Effector memory CD8-positive, alpha-beta T cell (primary cell): ENCODE measurements at regions not wholly inside any gene's neighbourhood (a gene's known extent, or its start where the extent isn't known, plus 50 kb on each side); places are given as distances from the start of the nearest gene placed in this dataset.

Source experiments
- ATAC-seq: fragments of 150-1000 bp; cut with Tn5 transposase; replicated peaks from 2 replicates; pipeline ENCODE4 v1.10.0; 2021; ENCODE audit warnings: mild to moderate bottlenecking, moderate library complexity
- DNase-seq, 3 experiments: peaks; one replicate each; pipeline ENCODE4 v3.0.0; 2021
- H3K27ac Mint-ChIP-seq, 2 donors: one replicate each; pipeline ENCODE4 v1.8.0; 2022; ENCODE audit warnings: mild to moderate bottlenecking in 2 of 2, mixed read lengths in 2 of 2, moderate library complexity in 2 of 2
- H3K27me3 Mint-ChIP-seq, 2 donors: one replicate each; pipeline ENCODE4 v1.8.0; 2022; ENCODE audit warnings: mixed read lengths in 2 of 2
- H3K36me3 Mint-ChIP-seq: one replicate; pipeline ENCODE4 v1.8.0; 2022; ENCODE audit warnings: mild to moderate bottlenecking, moderate library complexity, mixed read lengths; ENCODE audit not compliant: insufficient read depth
- H3K4me1 Mint-ChIP-seq, 2 donors: one replicate each; pipeline ENCODE4 v1.8.0; 2022; ENCODE audit warnings: low read depth in 2 of 2, mixed read lengths in 2 of 2
- H3K4me3 Mint-ChIP-seq, 2 donors: one replicate each; pipeline ENCODE4 v1.8.0; 2022; ENCODE audit warnings: mild to moderate bottlenecking in 2 of 2, mixed read lengths in 2 of 2, moderate library complexity in 2 of 2
- H3K9me3 Mint-ChIP-seq, 2 donors: one replicate each; pipeline ENCODE4 v1.8.0; 2022; ENCODE audit warnings: mixed read lengths in 2 of 2

DNA sequence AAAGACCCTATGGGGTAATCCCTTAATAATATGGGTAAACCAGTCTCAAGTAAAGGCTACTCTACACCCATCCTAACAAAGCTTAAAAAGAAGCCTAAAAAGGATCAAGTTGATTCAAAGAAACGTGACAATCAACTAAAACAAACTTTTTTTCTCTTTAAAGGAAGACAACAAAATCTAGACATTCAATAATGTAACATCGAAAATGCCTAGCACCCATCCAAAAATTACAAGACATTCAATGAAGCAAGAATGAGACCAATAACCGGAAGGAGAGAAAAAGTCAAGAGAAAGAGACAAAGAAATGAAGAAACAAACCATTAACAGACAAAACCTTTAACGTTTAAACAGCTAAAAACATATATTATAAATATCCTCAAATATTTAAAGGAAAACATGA lies 143.8 kb upstream of the VASH1 start:
- Mint-ChIP-seq H3K36me3 (no peaks in the 10 kb centered on the region), H3K27ac (no peak overlapping the region), H3K4me3 (no peak overlapping the region), H3K4me1 (no peaks in the 10 kb centered on the region), H3K27me3 (peaks cover 15 to 23% of the 10 kb centered on the region in 2 donors), H3K9me3 (peaks cover 3 to 11% of the 10 kb centered on the region in 2 donors)
- ATAC-seq (no peak), DNase-seq (no peak)

DNA sequence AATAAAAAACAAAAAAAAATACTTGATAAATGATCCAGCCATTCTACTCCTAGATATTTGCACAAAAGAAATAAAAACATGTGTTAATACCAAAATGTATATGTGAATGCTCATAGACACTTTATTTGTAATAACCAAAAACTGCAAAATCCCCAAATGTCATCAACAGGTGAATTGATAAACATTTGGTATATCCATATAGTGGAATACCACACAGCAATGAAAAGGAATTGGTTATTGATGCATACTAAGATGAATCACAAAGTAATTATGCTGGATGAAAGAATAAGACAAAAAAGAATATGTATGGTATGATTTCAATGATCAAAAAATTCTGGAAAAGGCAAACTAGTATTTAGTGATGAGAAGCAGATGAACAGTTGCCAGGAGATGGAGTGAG lies 124.7 kb upstream of the VASH1 start:
- Mint-ChIP-seq H3K4me3 (no peak overlapping the region), H3K27ac (no peak overlapping the region), H3K27me3 (peaks cover 15 to 47% of the 10 kb centered on the region in 2 donors), H3K4me1 (no peaks in the 10 kb centered on the region), H3K36me3 (peaks cover 3% of the 10 kb centered on the region), H3K9me3 (peaks cover 0 to 2% of the 10 kb centered on the region in 2 donors)
- DNase-seq (no peak), ATAC-seq (no peak)

- Mint-ChIP-seq H3K27me3 (peaks cover 29 to 69% of the 10 kb centered on the region in 2 donors), H3K27ac (no peak overlapping the region), H3K9me3 (peaks cover 0 to 2% of the 10 kb centered on the region in 2 donors), H3K4me3 (no peak overlapping the region), H3K4me1 (no peaks in the 10 kb centered on the region), H3K36me3 (peaks cover 3% of the 10 kb centered on the region)
- no peak for DNase-seq
- no peak for ATAC-seq
Observed at GRCh38 chr14:76638841-76639240, 122.4 kb upstream of the VASH1 start.

GRCh38 chr14:76639606-76640229 lies 121.5 kb upstream of the VASH1 start:
- H3K27me3 Mint-ChIP-seq, result peaks cover 33 to 74% of the 10 kb centered on the region in 2 donors
- no peak overlapping the region for H3K4me3 Mint-ChIP-seq
- peaks cover 0 to 2% of the 10 kb centered on the region in 2 donors for H3K9me3 Mint-ChIP-seq
- no peak for ATAC-seq
- H3K36me3 Mint-ChIP-seq, result peaks cover 3% of the 10 kb centered on the region
- H3K4me1 Mint-ChIP-seq, result no peaks in the 10 kb centered on the region
- no peak for DNase-seq
- no peak overlapping the region for H3K27ac Mint-ChIP-seq

DNA sequence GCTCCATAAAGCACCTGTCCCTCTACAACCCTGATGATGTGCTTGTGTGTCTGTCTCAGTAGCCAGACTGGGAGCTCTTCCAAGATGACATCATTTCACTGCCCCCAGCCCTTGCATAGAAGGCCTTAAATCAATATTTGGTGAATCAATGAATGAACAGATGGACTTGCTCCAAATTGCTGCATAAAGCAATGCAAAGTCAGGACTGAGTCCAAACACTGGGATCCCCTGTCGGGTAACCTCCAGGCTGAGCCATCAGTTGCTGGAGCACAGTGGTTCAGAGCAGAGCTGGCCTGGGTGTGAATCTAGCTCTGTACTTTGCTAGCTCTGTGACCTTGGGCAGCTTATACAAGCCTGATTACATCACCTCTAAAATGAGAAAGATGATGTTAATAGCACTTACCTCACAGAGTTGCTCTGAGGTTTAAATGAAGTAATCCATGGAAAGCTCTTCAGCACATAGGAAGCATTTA lies 120.3 kb upstream of the VASH1 start:
- Mint-ChIP-seq H3K4me1 (no peaks in the 10 kb centered on the region), H3K4me3 (no peak overlapping the region), H3K36me3 (peaks cover 3% of the 10 kb centered on the region), H3K27ac (no peak overlapping the region), H3K9me3 (peaks cover 0 to 2% of the 10 kb centered on the region in 2 donors), H3K27me3 (peaks cover 36 to 62% of the 10 kb centered on the region in 2 donors)
- DNase-seq (no peak), ATAC-seq (no peak)

DNA sequence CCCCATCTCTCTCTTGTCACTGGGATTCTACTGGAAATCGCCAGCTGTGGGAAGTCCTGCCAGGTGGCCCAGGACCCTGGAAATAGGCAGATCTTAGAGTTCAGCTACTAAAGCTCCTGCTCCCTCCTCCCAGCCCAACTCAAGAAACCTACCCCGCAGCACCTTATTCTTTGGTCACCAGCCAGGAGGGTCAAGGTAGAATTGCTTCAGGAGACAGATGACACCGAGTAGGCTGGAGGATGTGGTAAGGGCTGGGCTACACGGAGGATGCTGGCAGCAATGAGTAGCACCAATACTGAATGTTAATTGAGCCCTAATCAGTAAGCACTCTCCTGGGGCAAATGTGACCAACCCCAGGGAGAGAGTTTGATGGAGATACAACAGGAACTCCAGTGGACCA lies 119.7 kb upstream of the VASH1 start:
- no peak for ATAC-seq
- Mint-ChIP-seq H3K36me3 (peaks cover 3% of the 10 kb centered on the region), H3K27me3 (peaks cover 41 to 57% of the 10 kb centered on the region in 2 donors), H3K27ac (no peak overlapping the region), H3K4me3 (no peak overlapping the region), H3K4me1 (no peaks in the 10 kb centered on the region), H3K9me3 (peaks cover 0 to 2% of the 10 kb centered on the region in 2 donors)
- DNase-seq, result no peak

GRCh38 chr14:76643887-76644286 lies 117.4 kb upstream of the VASH1 start:
- Mint-ChIP-seq H3K9me3 (no peaks in the 10 kb centered on the region), H3K27ac (no peak overlapping the region), H3K27me3 (peaks cover 41 to 62% of the 10 kb centered on the region in 2 donors), H3K4me1 (no peaks in the 10 kb centered on the region), H3K36me3 (no peaks in the 10 kb centered on the region), H3K4me3 (no peak overlapping the region)
- DNase-seq, result no peak
- no peak for ATAC-seq

- ATAC-seq (no peak), DNase-seq (no peak)
- Mint-ChIP-seq H3K27ac (no peak overlapping the region), H3K4me1 (no peaks in the 10 kb centered on the region), H3K27me3 (peaks cover 39 to 55% of the 10 kb centered on the region in 2 donors), H3K4me3 (no peak overlapping the region), H3K9me3 (no peaks in the 10 kb centered on the region), H3K36me3 (no peaks in the 10 kb centered on the region)
Observed at GRCh38 chr14:76644855-76645518, 116.3 kb upstream of the VASH1 start.

- no peak for ATAC-seq
- H3K9me3 Mint-ChIP-seq, result no peaks in the 10 kb centered on the region
- peaks cover 16 to 37% of the 10 kb centered on the region in 2 donors for H3K27me3 Mint-ChIP-seq
- no peak overlapping the region for H3K27ac Mint-ChIP-seq
- H3K4me1 Mint-ChIP-seq, result no peaks in the 10 kb centered on the region
- H3K4me3 Mint-ChIP-seq, result no peak overlapping the region
- H3K36me3 Mint-ChIP-seq, result no peaks in the 10 kb centered on the region
- DNase-seq, result peak in 2 of 3 experiments; percentile 3 to 9
Observed at GRCh38 chr14:76647697-76648298, 113.5 kb upstream of the VASH1 start.

DNA sequence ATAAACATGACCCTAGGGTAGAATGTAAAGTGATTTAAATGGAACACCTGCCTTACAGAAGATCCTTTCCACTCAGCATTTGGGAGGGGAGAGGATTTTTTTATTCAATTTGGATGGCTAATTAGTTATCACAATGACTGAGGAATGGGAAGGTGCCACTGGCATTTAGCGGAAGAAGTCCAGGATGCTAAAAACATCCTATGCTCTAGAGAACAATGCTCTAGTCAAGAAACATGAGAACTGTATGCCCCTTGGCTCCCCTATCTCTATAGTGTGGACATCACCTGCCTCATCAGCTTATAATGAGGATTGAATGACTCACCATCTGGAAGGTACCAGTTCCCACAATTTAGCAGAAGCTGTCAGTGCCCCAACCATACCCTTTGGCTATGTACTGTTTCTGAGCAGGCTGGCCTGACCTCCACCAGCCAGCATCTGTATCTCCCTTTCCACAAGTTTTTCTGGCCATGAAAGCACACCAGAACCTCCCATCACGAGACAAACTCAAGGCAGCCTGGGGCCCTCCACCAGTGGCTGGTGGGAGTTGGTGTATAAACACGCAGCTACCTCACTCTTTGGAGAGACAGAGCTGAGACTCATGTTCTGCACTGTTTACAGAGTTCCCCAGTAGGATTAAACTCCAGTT lies 109.7 kb upstream of the VASH1 start:
- Mint-ChIP-seq H3K27me3 (peaks cover 13 to 47% of the 10 kb centered on the region in 2 donors), H3K36me3 (peaks cover 2% of the 10 kb centered on the region), H3K27ac (no peak overlapping the region), H3K4me3 (no peak overlapping the region), H3K9me3 (no peaks in the 10 kb centered on the region), H3K4me1 (no peaks in the 10 kb centered on the region)
- DNase-seq, result no peak
- ATAC-seq, result no peak

GRCh38 chr14:76653875-76654572 lies 107.2 kb upstream of the VASH1 start:
- H3K27me3 Mint-ChIP-seq, result peaks cover 27 to 57% of the 10 kb centered on the region in 2 donors
- H3K4me3 Mint-ChIP-seq, result no peak overlapping the region
- no peak for ATAC-seq
- no peak for DNase-seq
- peaks cover 2% of the 10 kb centered on the region for H3K36me3 Mint-ChIP-seq
- no peak overlapping the region for H3K27ac Mint-ChIP-seq
- H3K4me1 Mint-ChIP-seq, result no peaks in the 10 kb centered on the region
- peaks cover 1 to 5% of the 10 kb centered on the region in 2 donors for H3K9me3 Mint-ChIP-seq

DNA sequence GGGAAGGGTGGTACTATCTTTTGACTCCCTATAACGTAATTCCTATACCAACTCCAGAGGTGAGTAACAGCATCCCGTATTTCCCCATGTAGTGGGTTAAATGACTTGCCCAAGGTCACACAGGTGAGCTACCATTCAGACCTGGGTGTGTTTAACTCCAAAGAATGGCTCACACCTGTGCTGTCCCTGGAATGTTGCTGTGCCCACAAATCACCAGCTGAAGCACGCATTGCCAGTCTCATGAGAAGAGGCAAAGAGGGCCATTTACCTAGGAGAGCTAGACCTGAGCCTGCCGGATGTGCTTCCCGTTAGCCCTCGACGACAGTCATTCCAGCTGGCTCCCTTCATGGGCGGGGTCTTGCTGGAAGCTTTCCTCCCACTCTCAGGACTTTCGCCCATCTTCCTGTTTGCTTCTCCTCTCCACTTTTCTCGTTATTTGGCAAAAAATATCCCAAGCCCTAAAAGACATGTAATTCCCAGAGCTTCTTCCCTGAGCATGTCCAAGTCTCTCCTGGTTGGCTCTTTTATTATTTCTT lies 106.6 kb upstream of the VASH1 start:
- no peak for DNase-seq
- no peak for ATAC-seq
- Mint-ChIP-seq H3K27me3 (peaks cover 30 to 63% of the 10 kb centered on the region in 2 donors), H3K4me3 (no peak overlapping the region), H3K27ac (no peak overlapping the region), H3K4me1 (no peaks in the 10 kb centered on the region), H3K36me3 (peaks cover 2% of the 10 kb centered on the region), H3K9me3 (peaks cover 3 to 5% of the 10 kb centered on the region in 2 donors)

DNA sequence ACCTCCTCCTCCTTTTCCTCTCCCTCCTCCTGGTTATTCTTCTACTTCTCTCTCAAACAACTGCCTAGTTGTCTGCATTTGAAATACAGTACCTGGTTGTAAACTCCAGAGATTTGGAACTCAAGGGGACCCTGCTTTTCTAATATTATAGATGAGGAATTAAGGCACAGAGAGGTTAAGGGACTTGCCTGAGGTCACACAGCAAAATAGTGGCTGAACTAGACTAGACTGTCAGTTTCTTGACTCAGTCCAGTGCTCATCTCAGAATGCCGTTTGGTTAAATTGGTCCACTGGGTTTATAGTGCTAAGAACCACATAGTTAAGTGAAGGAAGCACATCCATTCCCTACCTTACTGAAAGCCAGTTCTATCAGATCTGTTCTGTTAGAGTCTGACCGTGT lies 105.9 kb upstream of the VASH1 start:
- peaks cover 3 to 5% of the 10 kb centered on the region in 2 donors for H3K9me3 Mint-ChIP-seq
- H3K27ac Mint-ChIP-seq, result no peak overlapping the region
- no peaks in the 10 kb centered on the region for H3K4me1 Mint-ChIP-seq
- DNase-seq (no peak), ATAC-seq (no peak)
- H3K27me3 Mint-ChIP-seq, result peaks cover 30 to 70% of the 10 kb centered on the region in 2 donors
- H3K4me3 Mint-ChIP-seq, result no peak overlapping the region
- peaks cover 2% of the 10 kb centered on the region for H3K36me3 Mint-ChIP-seq
